ENCODE measurements at regions not wholly inside any gene's neighbourhood (a gene's known extent, or its start where the extent isn't known, plus 50 kb on each side); places are given as distances from the start of the nearest gene placed in this dataset.

DNA sequence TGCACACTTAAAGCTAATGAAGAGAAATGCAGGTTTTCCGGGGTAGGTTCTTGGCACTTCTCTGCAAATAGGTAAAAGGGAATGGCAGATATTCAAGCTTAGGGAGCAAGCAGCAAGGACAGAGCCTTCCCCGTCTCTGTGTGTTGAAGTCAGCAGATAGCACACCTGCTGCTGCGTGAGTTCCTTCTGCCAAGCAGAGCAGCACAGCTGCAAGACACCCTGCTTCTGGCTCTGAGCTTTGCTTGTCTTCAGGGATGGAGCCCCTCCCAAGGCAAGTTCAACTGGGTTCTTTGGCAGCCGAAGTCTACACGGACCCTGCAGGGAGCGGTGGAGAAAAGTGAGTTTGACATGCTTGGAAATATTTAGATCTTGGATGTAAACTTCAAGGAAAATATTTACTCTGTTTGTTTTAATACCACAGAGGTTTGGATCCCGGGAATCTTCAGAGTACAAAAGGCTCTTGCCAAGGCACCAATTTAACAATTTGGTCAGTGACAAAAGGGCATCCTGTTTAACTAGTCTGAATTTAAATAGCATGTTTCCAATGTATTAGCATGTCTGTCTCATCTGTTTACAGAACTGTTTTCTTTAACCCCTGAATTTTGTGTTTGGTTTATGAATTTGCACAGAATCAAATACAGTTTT lies 113.4 kb upstream of the KCNJ16 start:
- no peaks in the 10 kb centered on the region for H3K4me1 Mint-ChIP-seq
- H3K27me3 Mint-ChIP-seq: no peaks in the 10 kb centered on the region
- H3K9me3 Mint-ChIP-seq: no peaks in the 10 kb centered on the region

DNA sequence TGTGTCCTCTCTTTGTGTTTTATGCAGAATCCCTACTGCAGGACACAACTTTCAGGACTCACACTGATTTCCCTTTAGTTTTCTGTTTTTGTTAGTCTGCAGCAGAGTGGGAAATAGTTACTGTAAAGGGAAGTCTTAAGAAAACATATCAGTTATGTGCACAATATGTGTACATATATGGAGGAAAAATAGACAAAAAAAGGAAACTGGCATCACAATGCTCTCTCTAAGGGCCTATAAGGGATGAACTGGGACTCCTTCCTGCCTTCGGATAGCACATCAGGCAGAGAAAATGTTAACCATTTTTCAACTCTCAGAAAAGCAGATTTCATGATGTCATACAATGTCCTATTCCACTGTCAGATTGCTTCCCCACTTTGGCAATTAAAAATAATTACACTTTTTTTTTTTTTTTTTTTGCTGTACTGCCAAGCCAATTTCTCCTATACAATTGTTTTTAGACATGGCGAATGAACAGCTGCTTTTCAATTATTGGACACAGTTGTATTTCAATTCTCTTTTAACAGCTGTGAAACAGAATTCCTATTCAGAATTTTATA lies 112.5 kb upstream of the KCNJ16 start:
- intact Hi-C loops (cut with micrococcal nuclease): no loop called here
- Mint-ChIP-seq H3K27me3 (no peaks in the 10 kb centered on the region), H3K27ac (no peak overlapping the region), H3K9me3 (no peaks in the 10 kb centered on the region), H3K36me3 (ENCODE audit: low read depth) (no peaks in the 10 kb centered on the region), H3K4me1 (no peaks in the 10 kb centered on the region), H3K4me3 (no peak overlapping the region)
- no peak for DNase-seq

More for the DNA sequence above, 113.4 kb upstream of the KCNJ16 start:
- Mint-ChIP-seq H3K27ac (no peak overlapping the region), H3K36me3 (ENCODE audit: low read depth) (no peaks in the 10 kb centered on the region), H3K4me3 (no peak overlapping the region)
- intact Hi-C loops (cut with micrococcal nuclease): no loop called here
- no peak for DNase-seq

DNA sequence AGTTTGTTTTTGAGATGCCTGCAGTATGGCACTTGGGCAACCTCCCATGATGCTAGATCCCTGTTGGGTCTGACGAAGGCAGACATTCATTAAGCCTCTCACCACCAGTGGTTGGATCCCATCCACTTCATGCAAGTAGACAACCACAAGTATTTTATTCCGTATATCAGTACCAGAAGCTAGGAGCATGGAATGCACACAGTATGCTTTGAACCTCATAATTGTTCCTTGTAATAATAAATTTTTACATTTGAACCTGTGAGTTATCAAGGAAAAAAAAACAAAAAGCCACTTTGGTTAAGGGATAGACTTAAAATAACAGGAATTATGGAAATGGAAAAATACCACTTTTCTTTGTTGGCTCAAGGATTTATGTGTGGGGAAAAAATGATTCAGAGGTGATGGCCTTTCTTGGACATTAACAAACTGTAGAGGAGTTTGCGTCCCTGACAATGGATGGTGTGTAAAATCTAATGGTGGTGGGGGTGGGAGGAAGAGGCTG lies 107.1 kb upstream of the KCNJ16 start:
- Mint-ChIP-seq H3K36me3 (ENCODE audit: low read depth) (no peaks in the 10 kb centered on the region), H3K9me3 (peaks cover 4% of the 10 kb centered on the region), H3K27me3 (no peaks in the 10 kb centered on the region), H3K4me1 (no peaks in the 10 kb centered on the region), H3K4me3 (no peak overlapping the region), H3K27ac (no peak overlapping the region)
- intact Hi-C loops (cut with micrococcal nuclease): no loop called here
- no peak for DNase-seq

DNA sequence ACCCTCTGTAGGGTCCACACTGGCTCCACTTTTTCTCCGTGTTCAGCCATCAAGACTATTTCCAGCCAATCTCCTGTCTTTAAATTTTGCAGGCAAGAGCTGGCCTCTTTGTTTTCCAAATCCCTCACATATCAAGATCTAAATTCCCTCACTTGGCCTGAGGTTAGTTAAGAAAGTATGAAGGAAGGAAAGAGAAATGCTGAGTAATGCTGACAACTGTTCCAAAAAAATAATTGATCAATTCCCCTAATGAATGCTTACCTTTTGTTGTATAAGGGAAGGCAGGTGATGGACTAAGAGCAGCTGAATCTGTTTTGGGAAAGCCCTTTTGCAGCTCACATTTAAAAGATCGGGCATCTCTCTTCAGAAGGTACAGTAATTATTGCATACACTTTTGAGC lies 105.1 kb upstream of the KCNJ16 start:
- H3K27me3 Mint-ChIP-seq: no peaks in the 10 kb centered on the region
- H3K9me3 Mint-ChIP-seq: peaks cover 7% of the 10 kb centered on the region
- no peak overlapping the region for H3K27ac Mint-ChIP-seq
- no peaks in the 10 kb centered on the region for H3K4me1 Mint-ChIP-seq
- intact Hi-C loops (cut with micrococcal nuclease): no loop called here
- H3K4me3 Mint-ChIP-seq: no peak overlapping the region
- no peak for DNase-seq
- H3K36me3 Mint-ChIP-seq (ENCODE audit: low read depth): no peaks in the 10 kb centered on the region

DNA sequence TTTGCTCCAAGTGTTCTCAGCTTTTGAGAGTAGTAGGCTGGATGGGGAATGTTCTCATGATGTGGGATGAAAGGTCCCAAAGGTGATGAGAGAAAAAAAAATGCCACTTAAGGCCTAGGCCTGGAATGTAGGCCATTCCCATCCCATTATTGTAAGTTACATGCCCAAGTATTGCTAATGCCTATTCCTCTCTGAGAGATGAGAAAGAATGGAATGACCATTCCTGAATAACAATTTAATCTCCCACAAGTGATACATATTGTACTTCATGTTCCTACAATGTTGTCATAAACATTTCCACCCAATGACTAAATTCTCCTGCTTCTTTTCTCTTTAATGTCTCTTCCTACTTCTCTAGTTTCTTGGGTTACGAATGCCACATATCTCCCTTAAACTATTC lies 102.8 kb upstream of the KCNJ16 start:
- no peaks in the 10 kb centered on the region for H3K4me1 Mint-ChIP-seq
- H3K27ac Mint-ChIP-seq: no peak overlapping the region
- intact Hi-C loops (cut with micrococcal nuclease): no loop called here
- H3K27me3 Mint-ChIP-seq: no peaks in the 10 kb centered on the region
- no peak for DNase-seq
- no peaks in the 10 kb centered on the region for H3K36me3 Mint-ChIP-seq (ENCODE audit: low read depth)
- H3K4me3 Mint-ChIP-seq: no peak overlapping the region
- peaks cover 7% of the 10 kb centered on the region for H3K9me3 Mint-ChIP-seq

DNA sequence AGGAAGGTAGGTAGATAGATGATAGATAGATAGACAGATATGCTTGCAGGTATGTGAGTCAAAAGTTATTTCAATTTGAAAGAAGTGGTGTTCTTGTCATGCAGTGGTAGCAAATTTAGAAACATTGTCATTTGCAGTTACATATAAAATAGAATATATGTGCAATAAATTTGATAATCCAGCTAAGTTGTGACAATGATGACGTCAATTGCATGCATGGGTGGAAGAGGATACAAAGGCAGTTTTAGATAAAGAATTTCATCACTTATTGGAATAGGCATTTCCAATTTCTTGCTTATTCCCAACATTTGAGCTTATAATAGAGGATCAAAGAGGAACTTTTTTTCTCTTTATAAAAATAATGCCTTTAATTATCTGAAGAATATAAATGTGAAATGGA lies 99.2 kb upstream of the KCNJ16 start:
- no peaks in the 10 kb centered on the region for H3K4me1 Mint-ChIP-seq
- intact Hi-C loops (cut with micrococcal nuclease): no loop called here

DNA sequence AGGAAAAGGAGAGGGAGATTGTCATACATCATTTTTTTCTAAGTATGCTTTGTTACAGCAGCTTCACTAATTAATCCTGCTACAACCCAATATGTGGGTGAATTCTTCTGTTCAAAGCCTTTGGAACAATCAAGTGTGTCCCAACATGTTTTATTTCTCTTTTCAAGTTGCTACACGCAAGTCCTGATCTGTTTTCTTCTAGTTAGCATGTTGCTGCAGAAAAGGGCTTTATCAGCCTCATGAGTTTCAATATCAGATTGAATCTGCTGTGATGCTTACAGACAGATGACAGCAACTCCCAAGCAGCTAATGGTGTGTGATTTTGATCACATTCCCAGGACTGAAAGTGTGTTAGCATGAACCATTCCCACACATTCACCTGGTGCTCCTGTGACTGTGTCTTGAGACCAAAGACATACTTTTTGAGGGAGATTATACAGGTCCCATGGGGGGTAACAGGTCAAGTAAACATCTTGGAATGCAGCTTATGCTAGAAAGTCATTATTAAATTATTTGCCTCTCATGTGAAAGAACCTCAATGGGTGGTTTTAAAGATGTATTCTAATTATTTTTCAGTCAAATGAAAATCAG lies 96.9 kb upstream of the KCNJ16 start:
- H3K9me3 Mint-ChIP-seq: peaks cover 3% of the 10 kb centered on the region
- no peak overlapping the region for H3K27ac Mint-ChIP-seq
- H3K27me3 Mint-ChIP-seq: no peaks in the 10 kb centered on the region
- no peak for DNase-seq
- intact Hi-C loops (cut with micrococcal nuclease): no loop called here
- no peaks in the 10 kb centered on the region for H3K36me3 Mint-ChIP-seq (ENCODE audit: low read depth)
- H3K4me1 Mint-ChIP-seq: no peaks in the 10 kb centered on the region
- no peak overlapping the region for H3K4me3 Mint-ChIP-seq

More for the DNA sequence above, 99.2 kb upstream of the KCNJ16 start:
- no peaks in the 10 kb centered on the region for H3K27me3 Mint-ChIP-seq
- H3K9me3 Mint-ChIP-seq: peaks cover 7% of the 10 kb centered on the region
- H3K27ac Mint-ChIP-seq: no peak overlapping the region
- H3K4me3 Mint-ChIP-seq: no peak overlapping the region
- no peaks in the 10 kb centered on the region for H3K36me3 Mint-ChIP-seq (ENCODE audit: low read depth)
- no peak for DNase-seq

DNA sequence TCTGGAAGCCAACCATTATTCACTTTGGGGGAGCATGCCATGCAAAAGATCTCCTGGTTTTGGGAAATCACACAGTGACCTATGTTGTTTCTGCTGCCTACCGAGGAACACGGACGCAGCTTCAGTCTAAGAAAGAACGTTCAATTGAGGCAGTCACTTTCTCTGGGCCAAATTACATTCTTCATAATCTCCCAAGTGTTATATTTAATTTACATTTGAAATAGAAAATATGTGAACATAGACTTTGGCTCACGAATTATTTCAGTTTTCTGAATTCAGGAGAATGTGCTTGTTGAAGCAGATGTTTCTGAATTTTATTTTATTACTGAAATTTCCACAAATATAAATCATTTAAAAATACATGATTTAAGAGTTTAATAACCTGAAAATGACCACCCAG lies 93.6 kb upstream of the KCNJ16 start:
- no peak overlapping the region for H3K27ac Mint-ChIP-seq
- no peaks in the 10 kb centered on the region for H3K36me3 Mint-ChIP-seq (ENCODE audit: low read depth)
- no peaks in the 10 kb centered on the region for H3K9me3 Mint-ChIP-seq
- intact Hi-C loops (cut with micrococcal nuclease): no loop called here
- H3K4me3 Mint-ChIP-seq: no peak overlapping the region
- no peaks in the 10 kb centered on the region for H3K4me1 Mint-ChIP-seq
- no peaks in the 10 kb centered on the region for H3K27me3 Mint-ChIP-seq
- DNase-seq: no peak

DNA sequence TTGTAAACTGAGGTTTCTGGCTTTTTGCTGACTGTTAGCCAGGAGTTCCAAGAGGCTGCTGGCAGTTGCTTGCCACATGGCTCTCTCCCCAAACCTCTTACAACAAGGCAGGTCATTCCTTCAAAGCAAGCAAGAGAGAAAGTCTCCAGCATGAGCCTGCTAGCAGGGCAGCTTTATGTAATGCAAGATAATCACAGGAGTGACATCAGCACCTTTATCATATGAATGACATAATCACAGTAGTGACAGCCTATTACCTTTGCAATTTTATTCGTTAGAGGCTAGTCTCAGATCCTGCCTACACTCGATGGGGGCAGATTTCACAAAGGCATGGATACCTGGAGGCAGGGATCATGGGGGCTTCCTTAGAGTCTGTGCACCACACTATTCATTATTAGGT lies 79.5 kb upstream of the KCNJ16 start:
- DNase-seq: no peak
- Mint-ChIP-seq H3K27ac (no peak overlapping the region), H3K36me3 (ENCODE audit: low read depth) (no peaks in the 10 kb centered on the region), H3K9me3 (peaks cover 4% of the 10 kb centered on the region), H3K4me3 (no peak overlapping the region), H3K4me1 (no peaks in the 10 kb centered on the region), H3K27me3 (no peaks in the 10 kb centered on the region)
- intact Hi-C loops (cut with micrococcal nuclease): no loop called here

DNA sequence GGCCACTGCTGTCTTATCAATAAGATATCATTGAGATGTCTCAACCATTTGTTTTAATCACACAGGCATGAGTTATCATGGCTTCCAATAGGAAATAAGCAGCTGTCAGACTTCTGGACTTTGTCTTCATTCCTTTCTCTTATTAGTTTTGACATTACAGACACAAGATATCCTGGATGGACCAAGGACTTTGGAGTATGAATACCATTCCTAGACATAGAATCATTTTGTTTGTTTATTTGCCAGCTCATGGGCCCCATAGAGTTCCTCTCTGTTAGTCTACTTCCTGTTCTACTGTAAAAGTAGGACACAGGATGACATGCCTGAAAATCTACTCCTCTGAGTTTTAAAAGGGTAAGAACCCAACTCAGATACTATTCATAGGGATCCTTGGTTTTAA lies 77.7 kb upstream of the KCNJ16 start:
- intact Hi-C loops (cut with micrococcal nuclease): no loop called here
- no peaks in the 10 kb centered on the region for H3K27me3 Mint-ChIP-seq
- H3K4me3 Mint-ChIP-seq: no peak overlapping the region
- no peak overlapping the region for H3K27ac Mint-ChIP-seq
- no peaks in the 10 kb centered on the region for H3K36me3 Mint-ChIP-seq (ENCODE audit: low read depth)
- H3K9me3 Mint-ChIP-seq: peaks cover 4% of the 10 kb centered on the region
- no peaks in the 10 kb centered on the region for H3K4me1 Mint-ChIP-seq
- DNase-seq: no peak

DNA sequence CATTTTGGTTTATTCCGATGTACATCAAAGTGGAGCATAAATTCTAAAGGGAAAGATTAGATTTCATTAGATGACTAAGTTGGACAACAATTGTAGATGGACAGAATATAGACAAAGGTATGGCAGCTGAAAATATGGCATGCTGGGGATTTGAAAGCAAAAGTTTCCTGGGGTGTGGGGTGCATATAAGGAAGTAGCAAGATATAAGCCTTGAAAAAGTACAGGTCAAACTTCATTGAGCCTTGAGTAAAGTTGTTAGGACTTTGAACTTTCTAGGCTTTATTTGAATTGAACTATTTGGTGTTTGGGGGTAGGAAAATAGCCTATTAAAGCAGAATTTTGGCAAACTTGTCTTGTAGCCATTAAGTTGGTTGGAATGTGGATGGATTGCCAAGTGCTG lies 75.8 kb upstream of the KCNJ16 start:
- Mint-ChIP-seq H3K9me3 (peaks cover 4% of the 10 kb centered on the region), H3K27ac (no peak overlapping the region)
- intact Hi-C loops (cut with micrococcal nuclease): no loop called here

DNA sequence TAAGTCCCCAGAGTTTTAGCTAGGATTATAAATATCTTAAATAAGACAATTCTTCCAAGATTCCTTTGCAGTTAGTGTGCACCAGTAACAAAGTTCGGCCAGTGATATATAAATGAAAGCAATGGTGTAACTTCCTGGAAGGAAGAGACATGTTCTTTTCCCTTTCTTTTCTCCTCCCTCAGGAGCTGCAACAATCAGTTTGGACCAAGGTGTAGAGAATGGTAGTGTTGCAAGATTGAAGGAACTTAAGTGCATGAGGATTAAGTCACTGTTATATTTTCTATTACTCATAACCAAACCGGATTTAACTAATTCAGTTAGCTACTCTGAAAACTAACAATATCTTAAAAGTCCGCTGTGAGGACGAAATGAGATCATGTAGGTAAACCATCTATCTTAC lies 68.9 kb upstream of the KCNJ16 start:
- Mint-ChIP-seq H3K4me3 (no peak overlapping the region), H3K4me1 (no peaks in the 10 kb centered on the region), H3K9me3 (peaks cover 4% of the 10 kb centered on the region), H3K36me3 (ENCODE audit: low read depth) (no peaks in the 10 kb centered on the region), H3K27ac (no peak overlapping the region), H3K27me3 (no peaks in the 10 kb centered on the region)
- DNase-seq: no peak
- intact Hi-C loops (cut with micrococcal nuclease): no loop called here

More for the DNA sequence above, 75.8 kb upstream of the KCNJ16 start:
- H3K36me3 Mint-ChIP-seq (ENCODE audit: low read depth): no peaks in the 10 kb centered on the region
- no peaks in the 10 kb centered on the region for H3K4me1 Mint-ChIP-seq
- H3K4me3 Mint-ChIP-seq: no peak overlapping the region
- DNase-seq: no peak
- H3K27me3 Mint-ChIP-seq: no peaks in the 10 kb centered on the region

DNA sequence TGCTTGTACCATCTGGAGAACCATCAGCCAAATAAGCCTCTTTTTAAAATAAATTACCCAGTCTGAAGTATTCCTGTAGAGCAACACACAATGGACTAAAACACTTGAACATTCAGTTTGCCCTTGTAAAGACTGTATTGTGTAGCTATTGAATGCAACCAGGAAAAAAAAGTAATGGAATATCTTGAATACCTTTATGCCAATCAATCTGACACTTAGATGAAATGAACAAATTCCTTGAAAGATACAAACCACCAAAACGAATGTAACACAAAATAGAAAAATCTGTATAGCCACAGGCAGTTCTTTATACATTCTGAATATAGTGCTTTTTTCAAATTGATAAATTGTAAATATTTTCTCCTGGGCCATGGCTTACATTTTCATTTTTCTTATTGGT lies 63.3 kb upstream of the KCNJ16 start:
- no peaks in the 10 kb centered on the region for H3K9me3 Mint-ChIP-seq
- no peak overlapping the region for H3K27ac Mint-ChIP-seq
- H3K4me3 Mint-ChIP-seq: no peak overlapping the region
- H3K36me3 Mint-ChIP-seq (ENCODE audit: low read depth): no peaks in the 10 kb centered on the region
- DNase-seq: no peak
- no peaks in the 10 kb centered on the region for H3K4me1 Mint-ChIP-seq
- intact Hi-C loops (cut with micrococcal nuclease): no loop called here
- no peaks in the 10 kb centered on the region for H3K27me3 Mint-ChIP-seq

DNA sequence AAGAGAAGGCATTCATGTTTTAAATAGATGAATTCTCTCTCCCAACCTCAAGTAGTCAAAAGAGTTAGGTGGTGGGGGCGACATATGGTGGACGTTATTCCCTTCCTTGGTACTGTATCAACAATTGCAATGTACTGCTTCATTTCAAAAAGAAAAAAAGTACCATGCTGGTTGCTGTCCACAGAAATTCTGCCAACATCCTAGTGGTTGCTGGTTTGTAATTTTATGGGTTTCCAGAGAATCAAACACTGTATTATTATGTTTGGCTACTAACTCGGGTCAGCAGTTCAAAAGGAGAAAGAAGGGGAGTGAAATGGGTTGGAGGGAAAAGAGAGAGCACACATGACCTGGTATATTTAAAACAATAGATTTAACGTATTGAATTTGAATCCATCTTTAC lies 61.1 kb upstream of the KCNJ16 start:
- no peak overlapping the region for H3K27ac Mint-ChIP-seq
- no peaks in the 10 kb centered on the region for H3K4me1 Mint-ChIP-seq
- no peaks in the 10 kb centered on the region for H3K27me3 Mint-ChIP-seq
- intact Hi-C loops (cut with micrococcal nuclease): no loop called here
- no peak overlapping the region for H3K4me3 Mint-ChIP-seq
- DNase-seq: no peak
- no peaks in the 10 kb centered on the region for H3K9me3 Mint-ChIP-seq
- no peaks in the 10 kb centered on the region for H3K36me3 Mint-ChIP-seq (ENCODE audit: low read depth)

DNA sequence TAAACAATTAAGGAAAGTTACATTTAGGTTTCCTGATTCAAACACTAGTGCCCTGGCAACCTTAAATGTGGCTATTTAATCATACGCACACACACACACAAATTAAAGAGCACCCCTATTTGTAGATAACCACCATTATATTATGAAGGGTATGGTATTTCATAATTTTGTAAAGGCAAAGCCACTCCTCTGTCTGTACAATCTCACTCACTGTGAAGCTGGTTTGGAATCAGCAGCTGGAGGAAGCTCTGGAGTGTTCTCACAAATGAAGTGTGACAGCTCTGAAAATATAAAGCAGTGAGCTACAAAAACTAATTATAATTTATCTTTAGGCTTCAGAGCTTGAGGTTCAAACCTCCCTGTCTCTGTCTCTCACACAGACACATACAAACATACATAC lies 57.9 kb upstream of the KCNJ16 start:
- no peaks in the 10 kb centered on the region for H3K4me1 Mint-ChIP-seq

More for the DNA sequence above, 57.9 kb upstream of the KCNJ16 start:
- no peaks in the 10 kb centered on the region for H3K27me3 Mint-ChIP-seq
- intact Hi-C loops (cut with micrococcal nuclease): no loop called here
- DNase-seq: no peak
- no peaks in the 10 kb centered on the region for H3K9me3 Mint-ChIP-seq
- no peak overlapping the region for H3K4me3 Mint-ChIP-seq
- no peak overlapping the region for H3K27ac Mint-ChIP-seq
- no peaks in the 10 kb centered on the region for H3K36me3 Mint-ChIP-seq (ENCODE audit: low read depth)
